Neural cell (in vitro differentiated cells): ENCODE measurements at regions not wholly inside any gene's neighbourhood (a gene's known extent, or its start where the extent isn't known, plus 50 kb on each side); places are given as distances from the start of the nearest gene placed in this dataset.

Experiments used
- H2AFZ ChIP-seq: fragments of 200-600, 300-800 bp; sonication (generic), shearing (Covaris generic); 2 replicates; pipeline ENCODE4 v1.6.0; 2014; ENCODE audit warnings: low read depth, mild to moderate bottlenecking, antibody characterized with exemption, low read length, moderate library complexity
- H3F3A ChIP-seq: fragments of 200-600 bp; shearing (Covaris generic); 2 replicates; pipeline ENCODE4 v1.6.1; 2016; ENCODE audit warnings: mild to moderate bottlenecking, moderate library complexity, mixed read lengths, antibody characterized with exemption, low read length; ENCODE audit not compliant: insufficient read depth, poor library complexity, severe bottlenecking
- H3K27ac ChIP-seq: fragments of 200-600, 300-800 bp; sonication (generic), shearing (Covaris generic); 2 replicates; pipeline ENCODE4 v1.5.1; 2014; ENCODE audit warnings: mild to moderate bottlenecking, low read length, moderate library complexity
- H3K27me3 ChIP-seq: fragments of 300-800, 200-600 bp; sonication (generic), shearing (Covaris generic); 2 replicates; pipeline ENCODE4 v1.6.0; 2014; ENCODE audit warnings: mild to moderate bottlenecking, low read depth, low read length, moderate library complexity; ENCODE audit not compliant: insufficient read depth
- H3K36me3 ChIP-seq: fragments of 300-800, 200-600 bp; sonication (generic), shearing (Covaris generic); 2 replicates; pipeline ENCODE4 v1.5.1; 2014; ENCODE audit warnings: mild to moderate bottlenecking, antibody characterized with exemption, low read length, moderate library complexity; ENCODE audit not compliant: insufficient read depth
- H3K4me2 ChIP-seq: fragments of 300-800, 200-600 bp; sonication (generic), shearing (Covaris generic); 2 replicates; pipeline ENCODE4 v1.6.0; 2014; ENCODE audit warnings: mild to moderate bottlenecking, low read length
- H3K4me3 ChIP-seq: fragments of 300-800, 200-600 bp; sonication (generic), shearing (Covaris generic); 2 replicates; pipeline ENCODE4 v1.5.1; 2014; ENCODE audit warnings: mild to moderate bottlenecking, low read length, moderate library complexity
- H3K79me2 ChIP-seq: fragments of 200-600 bp; shearing (Covaris generic); replicated peaks from 2 replicates; pipeline ENCODE4 v1.6.0; 2014; ENCODE audit warnings: mild to moderate bottlenecking, low read length, moderate library complexity; ENCODE audit not compliant: insufficient read depth
- H3K9ac ChIP-seq: fragments of 300-800, 200-600 bp; sonication (generic), shearing (Covaris generic); 2 replicates; pipeline ENCODE4 v1.6.1; 2016; ENCODE audit warnings: mild to moderate bottlenecking, low read length, mixed read lengths
- H3K9me2 ChIP-seq: fragments of 200-600 bp; shearing (Covaris generic); 2 replicates; pipeline ENCODE4 v1.6.1; 2016; ENCODE audit warnings: mild to moderate bottlenecking, low read length, mixed read lengths; ENCODE audit not compliant: insufficient read depth
- H3K9me3 ChIP-seq: fragments of 200-600, 300-800 bp; sonication (generic), shearing (Covaris generic); 2 replicates; pipeline ENCODE4 v1.6.1; 2016; ENCODE audit warnings: mild to moderate bottlenecking, mixed run types, low read length, moderate library complexity, mixed read lengths
- H4K20me1 ChIP-seq: fragments of 200-600 bp; shearing (Covaris generic); 2 replicates; pipeline ENCODE4 v1.6.1; 2016; ENCODE audit warnings: mild to moderate bottlenecking, mixed run types; ENCODE audit not compliant: insufficient read depth
- CTCF ChIP-seq: fragments of 450-650 bp; IDR thresholded peaks from 2 replicates; pipeline ENCODE4 v1.5.1; 2014; ENCODE audit warnings: antibody characterized with exemption, mild to moderate bottlenecking, moderate library complexity; ENCODE audit not compliant: poor library complexity, severe bottlenecking
- EP300 ChIP-seq: fragments of 450-650 bp; conservative IDR thresholded peaks from 2 replicates; pipeline ENCODE4 v1.6.1; 2014; ENCODE audit warnings: antibody characterized with exemption, mild to moderate bottlenecking, moderate library complexity; ENCODE audit not compliant: poor library complexity, severe bottlenecking
- EZH2 ChIP-seq: fragments of 200-600, 300-800 bp; shearing (Covaris generic), sonication (generic); IDR thresholded peaks from 2 replicates; pipeline ENCODE4 v1.6.1; 2014; ENCODE audit warnings: antibody characterized with exemption, low read length, borderline replicate concordance, mild to moderate bottlenecking; ENCODE audit not compliant: insufficient read depth, poor library complexity, severe bottlenecking
- MXI1 ChIP-seq: fragments of 450-650 bp; conservative IDR thresholded peaks from 2 replicates; pipeline ENCODE4 v1.6.1; 2014; ENCODE audit warnings: antibody characterized with exemption, mild to moderate bottlenecking; ENCODE audit not compliant: poor library complexity, severe bottlenecking
- POLR2AphosphoS5 ChIP-seq: IDR thresholded peaks from 2 replicates; pipeline ENCODE4 v1.6.1; 2012
- RAD21 ChIP-seq: fragments of 450-650 bp; conservative IDR thresholded peaks from 2 replicates; pipeline ENCODE4 v1.6.1; 2014; ENCODE audit warnings: antibody characterized with exemption, mild to moderate bottlenecking, moderate library complexity
- REST ChIP-seq: IDR thresholded peaks from 2 replicates; pipeline ENCODE4 v1.6.1; 2012; ENCODE audit warnings: borderline replicate concordance
- SMC3 ChIP-seq: fragments of 450-650 bp; conservative IDR thresholded peaks from 2 replicates; pipeline ENCODE4 v1.6.1; 2014; ENCODE audit warnings: antibody characterized with exemption, mild to moderate bottlenecking, moderate library complexity; ENCODE audit not compliant: poor library complexity
- TAF1 ChIP-seq: IDR thresholded peaks from 2 replicates; pipeline ENCODE4 v1.6.1; 2012; ENCODE audit warnings: low read depth

GRCh38 chr15:29959384-29960137 lies 123.2 kb upstream of the GOLGA8J start:
- Histone ChIP-seq H3K9ac (no peak overlapping the region), H3K9me2 (no peaks in the 10 kb centered on the region), H3K4me3 (no peak overlapping the region), H3K36me3 (no peaks in the 10 kb centered on the region), H4K20me1 (no peaks in the 10 kb centered on the region), H3K79me2 (no peaks in the 10 kb centered on the region), H3K4me2 (no peak overlapping the region), H3K27me3 (no peaks in the 10 kb centered on the region), H2AFZ (no peak overlapping the region), H3F3A (no peaks in the 10 kb centered on the region), H3K9me3 (no peaks in the 10 kb centered on the region), H3K27ac (no peak overlapping the region)
- TF ChIP-seq RAD21 (no peak), REST (no peak), SMC3 (no peak), POLR2AphosphoS5 (no peak), EP300 (no peak), EZH2 (no peak), CTCF (no peak), TAF1 (no peak), MXI1 (no peak)

- no peak overlapping the region for H3K4me3 ChIP-seq
- no peak overlapping the region for H3K4me2 ChIP-seq
- H3K27me3 ChIP-seq = no peaks in the 10 kb centered on the region
- no peaks in the 10 kb centered on the region for H4K20me1 ChIP-seq
- TF ChIP-seq MXI1 (no peak), CTCF (no peak), REST (no peak), EZH2 (no peak), EP300 (no peak)
- H3K9me2 ChIP-seq = no peaks in the 10 kb centered on the region
- H3K9me3 ChIP-seq = no peaks in the 10 kb centered on the region
- H3K27ac ChIP-seq = no peak overlapping the region
- H2AFZ ChIP-seq = no peak overlapping the region
- no peaks in the 10 kb centered on the region for H3F3A ChIP-seq
- H3K79me2 ChIP-seq = no peaks in the 10 kb centered on the region
- no peaks in the 10 kb centered on the region for H3K36me3 ChIP-seq
- no peak overlapping the region for H3K9ac ChIP-seq
Observed at GRCh38 chr15:29952225-29952624, 130.0 kb upstream of the TJP1 start.
